Skeletal muscle satellite cell (primary cell): ENCODE measurements at regions not wholly inside any gene's neighbourhood (a gene's known extent, or its start where the extent isn't known, plus 50 kb on each side); places are given as distances from the start of the nearest gene placed in this dataset. TPM values are rescaled to one million over a fixed set of nuclear protein-coding genes. Genes with fewer than 3 reads are reported as not detected.
A peak's percentile ranks its signal among the peaks of the same experiment; 100 is the strongest.

Source experiments
- H3K27me3 ChIP-seq: 2 replicates; pipeline ENCODE4 v1.7.0; 2013; ENCODE audit warnings: low read length; ENCODE audit not compliant: control insufficient read depth, insufficient read depth
- H3K36me3 ChIP-seq: 2 replicates; pipeline ENCODE4 v1.7.0; 2013; ENCODE audit warnings: mild to moderate bottlenecking, control low read depth, low read length; ENCODE audit not compliant: insufficient read depth
- H3K4me1 ChIP-seq: 2 replicates; pipeline ENCODE4 v1.7.0; 2013; ENCODE audit warnings: low read length; ENCODE audit not compliant: control insufficient read depth, insufficient read depth
- H3K4me2 ChIP-seq: 2 replicates; pipeline ENCODE4 v1.7.0; 2013; ENCODE audit warnings: mild to moderate bottlenecking, low read length
- H3K4me3 ChIP-seq: 2 replicates; pipeline ENCODE4 v1.7.0; 2013; ENCODE audit warnings: low read length
- H3K9ac ChIP-seq: 2 replicates; pipeline ENCODE4 v1.7.0; 2013; ENCODE audit warnings: mild to moderate bottlenecking, low read depth, low read length, moderate library complexity
- H3K9me3 ChIP-seq: replicated peaks from 2 replicates; pipeline ENCODE4 v1.7.0; 2013; ENCODE audit warnings: mild to moderate bottlenecking, control low read depth, low read length
- small RNA-seq: library from RNA; depleted of rRNA; stranded (forward); fragments of <200 nt; gene quantifications from one replicate; pipeline ENCODE3, GENCODE V24; 2012

- H3K4me3 ChIP-seq, result no peak overlapping the region
- H3K9me3 ChIP-seq, result no peaks in the 10 kb centered on the region
Measured at GRCh38 chr2:173841110-173841509, 124.1 kb downstream of the SP3 start.

DNA sequence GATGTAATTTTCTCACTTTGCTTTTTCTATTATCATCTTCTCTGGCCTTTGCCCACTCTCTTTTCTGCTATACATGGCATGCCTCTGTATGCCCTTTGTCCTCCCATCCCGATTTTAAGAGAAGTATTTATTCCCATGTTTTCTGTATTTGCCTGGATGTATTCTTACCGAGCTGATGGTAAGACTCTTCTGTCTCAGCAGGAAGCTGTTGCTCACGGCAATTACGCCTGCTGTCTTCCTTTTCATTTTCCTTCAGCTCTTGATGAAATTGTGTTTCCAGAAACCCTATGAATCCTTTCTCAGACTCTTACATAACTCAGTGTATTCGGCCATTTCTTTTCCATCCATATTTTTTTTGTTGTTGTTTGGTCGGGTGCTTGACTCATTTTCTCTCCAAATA, 121.6 kb downstream of the SP3 start:
- no peaks in the 10 kb centered on the region for H3K9me3 ChIP-seq
- H3K4me3 ChIP-seq, result no peak overlapping the region
- no peaks in the 10 kb centered on the region for H3K4me1 ChIP-seq
- peaks cover 36% of the 10 kb centered on the region for H3K27me3 ChIP-seq
- H3K9ac ChIP-seq, result no peak overlapping the region
- H3K4me2 ChIP-seq, result no peak overlapping the region
- no peaks in the 10 kb centered on the region for H3K36me3 ChIP-seq

More at GRCh38 chr2:173841110-173841509, 124.1 kb downstream of the SP3 start:
- Histone ChIP-seq H3K27me3 (peaks cover 32% of the 10 kb centered on the region), H3K4me2 (no peak overlapping the region), H3K36me3 (no peaks in the 10 kb centered on the region), H3K9ac (no peak overlapping the region), H3K4me1 (no peaks in the 10 kb centered on the region)

DNA sequence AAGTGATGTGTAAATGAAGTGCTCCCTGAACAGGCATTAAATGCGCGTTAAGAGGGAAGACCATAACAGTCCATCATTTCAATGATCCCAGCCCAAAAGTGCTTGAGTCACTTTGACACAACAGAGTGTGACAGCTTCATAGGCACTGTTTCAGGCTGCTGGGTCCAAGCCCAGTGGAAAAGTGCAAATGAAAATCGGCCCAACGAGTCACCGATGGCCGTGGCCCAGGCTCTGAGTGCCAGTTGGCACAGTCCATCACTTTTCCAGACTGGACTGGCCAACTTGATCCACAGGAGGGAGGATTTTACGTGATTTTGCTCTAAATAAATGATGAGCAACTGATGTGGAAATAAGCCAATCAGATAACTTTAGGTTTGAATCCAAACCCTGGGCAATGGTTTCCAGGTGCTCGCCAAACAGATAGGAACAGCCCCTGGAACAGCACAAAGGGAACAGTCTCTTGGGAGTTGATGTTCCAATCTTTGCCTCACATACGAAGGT, 114.0 kb downstream of the SP3 start:
- no peak overlapping the region for H3K4me3 ChIP-seq
- peaks cover 15% of the 10 kb centered on the region for H3K4me1 ChIP-seq
- H3K9me3 ChIP-seq, result no peaks in the 10 kb centered on the region
- peaks cover 19% of the 10 kb centered on the region for H3K27me3 ChIP-seq
- H3K36me3 ChIP-seq, result no peaks in the 10 kb centered on the region
- H3K4me2 ChIP-seq, result no peak overlapping the region
- H3K9ac ChIP-seq, result no peak overlapping the region

DNA sequence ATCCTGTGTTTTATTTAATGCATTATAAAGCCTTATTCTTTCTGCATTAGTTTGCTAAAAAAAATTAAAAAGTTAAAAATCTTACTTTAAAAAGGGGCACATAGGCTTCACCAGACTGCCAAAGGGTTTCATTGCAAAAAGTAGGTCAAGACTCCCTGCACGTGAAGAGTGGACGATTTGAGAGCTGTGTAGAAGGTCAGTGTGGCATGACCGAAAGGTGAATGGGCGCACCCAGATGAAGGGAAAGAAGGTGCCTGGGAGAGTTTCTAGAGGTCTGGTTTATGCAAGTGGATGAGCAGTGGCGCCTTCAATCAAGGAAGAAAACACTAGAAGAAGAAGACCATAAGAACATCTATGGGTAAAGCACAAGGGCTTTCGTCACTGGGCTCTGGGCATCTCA, 111.0 kb downstream of the SP3 start:
- peak overlapping the region; percentile 62 for H3K4me2 ChIP-seq
- peaks cover 15% of the 10 kb centered on the region for H3K4me1 ChIP-seq
- no peaks in the 10 kb centered on the region for H3K9me3 ChIP-seq
- H3K4me3 ChIP-seq, result no peak overlapping the region
- H3K9ac ChIP-seq, result no peak overlapping the region
- no peaks in the 10 kb centered on the region for H3K36me3 ChIP-seq
- H3K27me3 ChIP-seq, result peaks cover 16% of the 10 kb centered on the region

GRCh38 chr2:173854840-173855239, 110.3 kb downstream of the SP3 start:
- no peaks in the 10 kb centered on the region for H3K36me3 ChIP-seq
- no peak overlapping the region for H3K4me3 ChIP-seq
- peaks cover 19% of the 10 kb centered on the region for H3K27me3 ChIP-seq
- no peaks in the 10 kb centered on the region for H3K9me3 ChIP-seq
- peak overlapping the region; percentile 62 for H3K4me2 ChIP-seq
- H3K9ac ChIP-seq, result no peak overlapping the region
- H3K4me1 ChIP-seq, result peaks cover 15% of the 10 kb centered on the region

DNA sequence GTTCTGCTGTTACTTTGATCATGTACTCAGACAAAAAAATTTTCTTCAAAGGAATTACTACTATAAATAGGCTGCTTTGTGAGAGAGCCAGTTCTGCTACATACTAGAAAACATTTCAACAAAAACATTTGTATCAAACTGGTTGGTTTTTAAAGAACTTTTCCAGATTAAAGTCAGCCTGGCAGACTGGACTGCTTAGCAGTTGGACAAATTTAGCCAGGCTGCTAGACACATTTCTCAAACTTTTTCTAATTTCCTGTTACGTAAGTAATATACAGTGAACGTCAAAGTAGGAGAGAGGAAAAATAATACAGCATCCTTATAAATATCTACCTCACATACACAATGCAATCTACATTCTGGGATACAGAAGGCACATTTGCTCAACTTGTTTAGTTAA, 109.5 kb downstream of the SP3 start:
- Histone ChIP-seq H3K9ac (no peak overlapping the region), H3K4me2 (no peak overlapping the region), H3K36me3 (no peaks in the 10 kb centered on the region), H3K4me3 (no peak overlapping the region), H3K9me3 (no peaks in the 10 kb centered on the region), H3K27me3 (peaks cover 24% of the 10 kb centered on the region), H3K4me1 (peaks cover 15% of the 10 kb centered on the region)

Small RNA genes in the stretch of these regions (small RNA-seq; reads per million reads assigned to genes)
- not detected for gene AC013410.2
